G401.6 (cell line): ENCODE measurements at regions not wholly inside any gene's neighbourhood (a gene's known extent, or its start where the extent isn't known, plus 50 kb on each side); places are given as distances from the start of the nearest gene placed in this dataset.

Experiments used
- FAIRE-seq: peaks from 2 replicates; lab custom pipeline; 2012; peaks lifted over from hg19 to GRCh38; lab: Jason Lieb, UNC

DNA sequence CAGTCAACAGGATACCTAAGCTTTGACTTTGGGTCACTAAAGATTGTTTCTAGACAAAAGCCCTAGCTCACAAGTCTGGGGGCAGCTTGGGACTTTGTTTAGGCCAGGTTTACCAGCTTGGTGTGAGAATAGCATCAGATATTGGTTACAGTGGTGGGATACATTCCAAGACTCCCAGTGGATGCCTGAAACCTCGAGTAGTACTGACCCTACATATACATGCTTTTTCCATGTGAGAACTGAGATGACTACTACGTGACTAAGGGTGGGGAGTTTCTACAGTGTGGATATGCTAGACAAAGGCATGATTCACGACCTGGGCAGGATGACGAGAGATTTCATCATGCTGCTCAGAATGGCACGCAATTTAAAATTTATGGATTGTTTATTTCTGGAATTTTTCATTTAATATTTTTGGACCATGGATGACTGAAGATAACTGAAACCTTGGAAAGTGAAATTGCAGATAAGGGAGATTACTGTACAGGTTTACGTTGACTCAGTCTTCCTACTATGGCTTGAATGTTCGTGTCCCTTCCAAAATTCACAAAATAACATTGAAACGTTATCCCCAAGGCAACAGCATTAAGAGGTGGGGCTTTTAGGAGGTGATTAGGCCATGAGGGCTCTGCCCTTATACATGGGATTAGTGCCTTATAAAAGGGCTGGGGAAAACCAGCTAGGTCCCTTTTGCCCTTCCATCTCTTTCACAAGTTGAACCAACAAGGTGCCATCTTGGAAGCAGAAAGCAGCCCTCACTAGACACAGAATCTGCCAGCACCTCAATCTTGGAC, 50.2 kb upstream of the CTAGE1 start:
- no peak for FAIRE-seq

DNA sequence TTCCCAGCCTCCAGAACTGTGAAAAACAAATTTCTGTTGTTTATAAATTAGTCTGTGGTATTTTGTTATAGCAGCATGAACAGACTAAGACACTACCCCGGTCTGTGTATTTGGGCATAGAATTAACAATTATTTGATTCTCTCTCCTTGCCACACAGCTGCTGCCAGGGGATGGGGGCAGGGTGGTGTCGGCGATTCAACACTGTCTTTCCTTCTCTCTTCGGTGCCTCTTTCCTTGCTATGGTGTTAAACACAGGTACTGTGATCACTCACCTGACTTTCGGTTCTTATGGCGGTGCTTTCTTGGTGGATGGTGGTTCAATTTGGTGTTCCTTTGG, 50.8 kb upstream of the CTAGE1 start:
- no peak for FAIRE-seq

DNA sequence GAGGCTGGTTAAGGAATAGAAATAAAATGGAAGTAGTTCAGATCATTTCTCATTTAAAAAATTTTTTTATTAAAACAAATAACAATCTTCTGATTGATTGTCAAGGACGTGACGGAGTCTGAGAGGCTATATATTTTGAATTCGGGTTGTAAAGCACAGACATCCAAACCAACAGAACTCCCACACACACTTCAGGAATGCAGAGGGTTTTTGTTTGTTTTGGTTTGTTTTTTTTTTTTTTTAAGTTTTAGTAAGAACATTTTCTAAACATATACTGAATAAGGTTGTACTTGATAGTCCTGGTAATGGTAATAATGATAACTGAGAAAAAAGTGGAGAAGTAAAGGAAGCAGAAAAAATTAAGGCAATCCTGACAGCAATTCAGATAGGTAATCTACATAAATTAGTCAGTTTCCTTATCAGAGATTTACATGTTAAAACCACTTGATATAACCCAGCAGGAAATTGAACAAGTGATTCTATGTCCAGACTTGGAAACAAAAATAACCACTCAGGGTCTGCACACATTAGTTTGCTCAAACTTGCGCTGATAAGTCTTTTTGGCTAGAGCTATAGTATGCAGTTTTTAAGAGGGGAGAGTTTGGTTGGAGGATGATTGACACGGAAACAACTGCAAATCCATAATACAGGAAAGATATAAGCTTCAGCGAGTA, 51.5 kb upstream of the CTAGE1 start:
- FAIRE-seq: no peak

DNA sequence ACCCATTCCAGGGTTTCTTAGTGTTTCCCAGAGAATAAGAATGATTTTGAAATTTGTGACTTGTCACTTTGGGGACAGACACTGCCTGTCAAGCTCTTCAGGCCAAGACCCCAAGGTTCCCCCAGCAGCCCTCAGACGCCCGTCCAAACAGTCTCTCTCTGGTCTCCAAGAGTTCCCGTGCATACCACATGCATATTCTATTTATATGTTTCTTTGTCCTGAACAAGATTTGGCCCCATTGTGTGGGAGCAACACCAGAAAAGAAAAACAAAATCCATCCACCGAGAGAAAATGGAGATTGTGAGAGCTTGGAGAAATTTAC, 52.2 kb upstream of the CTAGE1 start:
- FAIRE-seq: no peak

DNA sequence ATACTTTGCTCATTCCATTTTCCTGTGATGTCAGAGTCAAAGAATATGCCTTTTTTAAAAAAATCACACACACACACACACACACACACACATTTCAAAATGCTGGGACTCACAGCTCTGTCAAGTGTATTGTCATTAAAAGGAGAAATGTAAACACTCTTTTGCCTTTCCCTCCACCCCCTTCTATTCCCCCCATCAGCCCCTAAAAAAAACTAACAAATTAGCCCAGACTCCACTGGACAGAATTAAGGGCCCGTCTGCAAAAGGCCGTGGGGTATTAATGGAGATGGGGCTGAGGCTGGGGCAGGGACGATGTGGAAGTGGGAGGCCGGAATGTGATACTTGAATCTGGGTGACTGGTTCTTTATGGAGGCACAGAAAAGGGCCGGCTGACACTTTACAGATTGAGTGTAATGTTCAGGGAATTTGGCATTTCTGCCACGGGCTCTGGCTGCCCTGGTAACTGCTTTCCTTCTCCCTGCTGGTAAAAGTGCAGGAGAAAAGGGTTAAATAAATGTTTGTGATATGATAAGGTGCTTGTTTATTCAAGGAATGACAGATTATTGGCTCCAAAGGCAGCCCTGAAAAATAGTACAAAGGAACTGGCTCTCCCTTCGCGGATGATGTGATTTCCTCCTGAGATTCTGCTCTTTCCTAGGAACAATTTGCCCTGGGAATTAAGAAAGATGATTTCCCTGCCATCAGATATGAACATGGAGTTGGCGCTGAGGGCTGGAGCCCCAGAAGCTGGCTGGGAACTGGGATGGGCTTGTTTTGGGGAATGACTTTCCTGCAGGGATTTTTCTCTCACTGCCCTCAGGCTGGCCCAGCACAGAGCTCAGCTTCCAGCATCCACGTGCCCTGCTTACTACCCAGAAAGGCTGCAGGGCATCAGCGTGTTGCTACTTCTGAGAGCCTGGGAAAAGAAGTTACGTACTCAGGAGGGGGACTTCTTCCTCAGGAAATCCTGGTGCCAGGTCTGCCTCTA, 52.8 kb upstream of the CTAGE1 start:
- FAIRE-seq: no peak

DNA sequence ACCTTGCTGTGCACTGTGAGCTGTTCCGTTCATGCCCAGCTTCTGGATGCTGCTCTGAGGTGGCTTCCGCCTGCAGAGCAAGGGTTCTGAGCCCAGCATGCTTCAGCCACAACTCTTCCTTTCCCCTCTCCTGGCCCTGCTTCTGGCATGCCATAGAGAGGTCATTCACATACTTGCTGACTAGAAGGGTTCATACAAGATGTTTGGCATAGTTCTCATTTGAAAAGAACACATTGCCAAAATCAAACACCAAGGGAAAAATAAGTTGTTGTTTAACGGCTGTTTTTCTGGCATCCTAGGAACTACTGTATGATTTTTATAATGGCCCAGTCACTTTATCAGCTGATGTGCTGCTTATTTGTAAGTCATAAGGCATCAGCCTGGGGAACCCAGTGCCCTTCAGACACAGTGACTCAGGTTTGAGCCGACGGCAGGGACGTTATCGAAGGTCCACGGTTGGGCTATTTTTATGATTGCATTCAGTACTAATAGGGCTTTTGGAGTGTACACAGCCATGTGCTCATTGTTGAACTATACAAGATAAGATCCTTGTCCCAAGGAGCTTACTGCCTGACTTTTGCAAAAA, 53.9 kb upstream of the CTAGE1 start:
- no peak for FAIRE-seq

DNA sequence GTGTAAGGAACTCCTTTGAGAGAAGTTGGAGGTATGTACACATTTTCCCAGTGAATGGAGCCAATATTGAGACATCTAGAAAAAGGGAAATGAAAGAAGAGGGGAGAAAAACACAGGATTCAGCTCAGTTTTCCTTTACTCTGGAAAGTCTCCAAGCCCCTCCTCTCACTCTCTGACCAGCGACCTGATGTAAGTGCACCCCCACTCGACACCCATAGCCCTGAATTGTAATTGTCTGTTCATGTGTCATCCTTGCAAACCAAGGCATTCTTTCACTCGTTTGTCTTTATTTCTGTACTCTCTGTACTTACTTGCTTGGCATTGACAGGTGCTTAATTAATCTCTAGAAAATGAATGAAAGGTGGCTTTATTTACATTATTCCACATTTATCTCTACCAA, 55.7 kb upstream of the CTAGE1 start:
- FAIRE-seq: no peak

DNA sequence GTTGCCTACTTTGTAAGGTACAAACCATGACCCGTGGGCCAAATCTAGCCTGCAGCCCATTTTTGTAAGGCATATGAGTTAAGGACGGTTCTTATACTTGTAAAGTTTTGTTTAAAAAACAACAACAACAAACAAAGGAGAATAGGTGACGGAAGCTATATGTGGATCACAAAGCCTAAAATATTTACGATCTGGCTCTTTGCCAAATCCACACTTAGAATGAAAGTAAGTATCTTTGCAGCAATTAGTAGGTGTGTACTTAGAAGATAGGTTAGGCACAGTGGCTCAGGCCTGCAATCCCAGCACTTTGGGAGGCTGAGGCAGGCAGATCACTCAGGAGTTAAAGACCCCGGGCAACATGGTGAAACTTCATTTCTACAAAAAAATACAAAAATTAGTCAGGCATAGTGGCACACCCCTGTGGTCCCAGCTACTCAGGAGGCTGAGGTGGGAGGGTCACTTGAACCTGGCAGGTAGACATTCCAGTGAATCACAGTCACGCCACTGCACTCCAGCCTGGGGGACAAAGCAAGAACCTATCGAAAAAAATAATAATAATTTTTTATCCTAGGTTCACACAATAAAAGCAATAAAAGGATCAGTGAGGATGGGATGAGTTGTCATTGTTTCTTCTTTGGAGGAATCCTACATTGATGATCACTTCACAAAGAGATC, 57.8 kb upstream of the CTAGE1 start:
- no peak for FAIRE-seq

DNA sequence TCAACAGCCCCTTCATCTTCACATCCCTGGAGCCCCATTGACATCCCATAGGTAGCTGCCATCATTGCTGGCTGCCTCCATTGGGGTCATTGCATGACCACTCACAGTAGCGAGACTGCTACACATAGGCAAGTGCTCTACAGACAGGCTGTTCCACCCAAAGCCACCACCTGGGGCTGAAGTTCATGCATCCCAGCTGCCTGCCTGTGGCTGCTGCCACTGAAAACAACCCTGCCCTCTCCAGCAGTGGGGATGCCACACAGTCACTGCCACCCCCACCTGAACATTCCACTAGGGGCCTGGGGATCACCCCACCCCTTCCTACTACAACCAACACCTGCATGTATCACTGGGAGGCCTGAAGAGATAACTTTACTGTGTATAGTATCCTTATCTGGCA, 59.5 kb upstream of the CTAGE1 start:
- FAIRE-seq: no peak

DNA sequence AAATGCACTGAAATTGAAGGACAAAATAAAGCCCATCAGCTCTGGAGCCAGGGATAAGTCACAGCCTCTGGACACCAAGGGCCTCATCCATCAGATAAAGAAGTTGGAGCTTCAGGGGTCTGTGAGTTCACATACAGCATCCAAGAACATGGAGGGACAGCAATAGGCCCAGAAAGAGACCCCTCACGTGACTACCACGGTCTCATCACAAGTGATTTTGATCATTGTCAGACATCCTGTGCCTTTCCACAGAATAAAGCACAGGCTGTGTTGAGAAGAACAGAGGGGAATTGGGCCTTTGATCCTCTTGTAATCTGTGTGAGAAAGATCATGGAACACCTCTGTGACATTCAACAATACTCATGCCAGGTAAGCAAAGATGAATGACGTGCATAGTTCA, 65.2 kb upstream of the CTAGE1 start:
- FAIRE-seq: no peak

DNA sequence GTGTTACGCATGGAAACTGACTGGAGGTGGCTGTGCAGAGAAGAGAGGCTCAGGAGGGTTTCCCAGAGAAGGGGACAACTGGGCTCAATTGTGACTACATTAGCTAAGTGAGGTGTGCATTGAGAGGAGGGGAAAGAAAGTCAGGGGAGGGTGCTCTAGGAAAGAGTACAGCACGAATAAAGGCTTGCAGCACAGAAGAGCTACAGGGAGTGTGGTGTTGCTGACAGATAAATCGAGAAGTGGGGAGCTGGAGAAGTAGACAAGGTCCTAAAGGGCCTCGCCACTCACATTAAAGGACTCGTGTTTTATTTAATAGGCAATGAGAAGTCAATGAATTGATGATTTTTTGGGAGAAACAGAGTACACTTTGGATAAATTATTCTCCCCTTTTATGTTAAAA, 65.7 kb upstream of the CTAGE1 start:
- no peak for FAIRE-seq

DNA sequence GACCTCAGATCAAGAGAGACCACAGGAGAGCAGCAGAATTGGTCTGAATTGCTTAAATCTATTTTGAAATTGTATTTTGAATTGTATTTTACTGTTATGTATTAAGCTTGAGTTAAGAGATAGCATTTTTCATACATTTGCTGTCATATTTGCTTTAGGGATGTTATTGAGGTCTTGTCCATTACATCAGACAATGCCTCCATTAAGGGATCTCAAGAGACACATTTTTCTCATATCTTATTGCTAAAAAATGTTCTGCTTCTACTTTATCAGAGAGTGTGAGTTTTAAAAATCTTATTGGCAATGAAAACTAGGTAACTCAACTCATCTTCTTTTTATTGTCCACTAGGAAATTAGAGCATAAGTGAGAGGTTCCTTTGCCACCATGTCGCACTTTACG, 66.8 kb upstream of the CTAGE1 start:
- FAIRE-seq: no peak

DNA sequence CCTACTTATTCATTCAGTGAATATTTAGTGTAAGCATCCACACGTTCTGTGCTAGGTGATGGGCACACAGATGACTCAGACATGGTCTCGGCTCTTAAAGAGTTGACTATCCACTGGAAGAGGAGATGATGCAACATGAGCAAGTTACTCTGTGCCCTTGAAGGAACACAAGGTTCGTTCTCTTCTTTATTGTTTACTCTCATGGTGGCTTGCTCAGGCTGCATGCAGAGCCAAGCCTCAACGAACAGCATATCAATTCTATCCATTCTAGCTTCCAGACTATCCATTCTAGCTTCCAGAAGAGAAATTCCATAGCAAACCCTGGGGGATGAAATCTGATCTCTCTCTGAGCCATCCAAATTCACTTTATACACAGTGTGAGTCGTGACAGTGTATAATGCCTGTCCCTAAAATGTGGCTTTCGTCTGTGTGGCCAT, 68.1 kb upstream of the CTAGE1 start:
- no peak for FAIRE-seq

DNA sequence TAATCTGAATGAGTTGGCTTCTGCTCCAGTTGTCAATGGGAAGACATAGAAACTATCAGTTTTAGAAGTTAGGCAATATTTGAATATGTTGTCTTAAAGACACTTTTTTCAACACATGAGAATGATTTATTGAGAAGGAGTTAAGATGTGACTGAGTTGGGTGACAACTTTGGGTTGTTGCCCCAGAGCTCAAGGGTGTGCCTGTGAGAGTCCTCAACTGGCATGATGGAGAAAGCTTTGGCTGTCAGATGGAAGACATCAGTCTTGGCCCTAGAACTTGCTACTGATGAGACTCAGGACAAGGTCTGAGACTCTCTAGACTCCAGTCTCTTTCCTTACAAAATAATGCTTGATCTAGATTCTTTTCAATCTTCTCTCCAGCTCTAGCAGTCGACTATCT, 69.0 kb upstream of the CTAGE1 start:
- FAIRE-seq: no peak

DNA sequence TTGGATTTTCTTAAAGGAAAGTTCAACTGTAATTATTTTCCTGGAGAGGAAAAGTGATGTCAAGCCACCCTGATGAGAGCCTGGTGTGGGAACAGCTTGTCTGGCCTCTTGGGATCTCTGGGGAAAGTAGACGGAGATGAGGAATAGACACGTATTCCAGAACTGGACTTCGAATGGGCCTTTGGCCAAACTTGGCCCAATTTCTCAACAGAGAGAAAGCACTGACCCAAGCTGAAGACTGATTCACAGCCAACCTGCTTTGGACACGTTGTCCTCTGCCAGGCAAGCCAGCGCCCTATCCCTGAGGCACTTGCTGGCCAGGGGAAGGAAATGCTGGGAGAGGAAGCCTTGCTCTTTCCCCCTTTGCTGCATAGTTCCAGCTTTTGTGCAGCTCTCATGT, 70.8 kb upstream of the CTAGE1 start:
- no peak for FAIRE-seq

DNA sequence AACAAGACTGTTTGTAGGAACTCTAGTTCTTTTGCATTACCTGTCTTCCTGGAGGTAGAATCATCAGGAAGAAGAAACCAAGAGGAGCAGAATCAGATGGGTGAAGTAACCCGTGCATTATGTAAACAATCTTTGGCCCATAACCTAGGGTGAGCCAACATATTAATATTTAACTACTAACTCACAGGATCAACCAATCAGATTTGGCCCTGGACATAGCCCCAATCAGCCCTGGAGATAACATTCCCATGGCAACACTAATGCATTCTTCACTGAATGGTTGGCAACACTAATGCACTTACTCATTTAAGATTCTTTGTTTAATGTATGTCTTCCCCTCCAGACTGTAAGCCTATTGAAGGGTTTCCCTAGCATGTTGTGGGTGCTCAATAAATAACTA, 72.0 kb upstream of the CTAGE1 start:
- FAIRE-seq: no peak

DNA sequence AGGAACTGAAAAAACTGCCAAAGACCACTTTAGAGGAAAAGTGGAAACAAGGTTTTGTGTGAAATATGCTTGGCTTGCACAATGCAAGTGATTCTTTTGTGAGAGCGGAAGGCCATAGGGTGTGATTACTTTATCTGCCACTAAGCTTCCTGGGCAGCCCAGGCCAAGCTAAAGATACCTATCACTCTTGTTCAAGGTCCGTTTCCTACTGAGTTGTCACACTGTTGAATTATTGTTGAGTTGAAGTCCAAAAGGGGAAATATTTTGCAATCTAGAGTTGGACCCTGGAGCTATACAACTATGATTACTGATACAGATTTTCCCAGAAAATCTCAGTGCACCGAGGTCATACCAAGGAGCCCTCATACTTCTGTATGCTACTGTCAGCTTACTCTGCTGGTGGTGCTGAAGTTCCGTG, 72.7 kb upstream of the CTAGE1 start:
- FAIRE-seq: no peak

DNA sequence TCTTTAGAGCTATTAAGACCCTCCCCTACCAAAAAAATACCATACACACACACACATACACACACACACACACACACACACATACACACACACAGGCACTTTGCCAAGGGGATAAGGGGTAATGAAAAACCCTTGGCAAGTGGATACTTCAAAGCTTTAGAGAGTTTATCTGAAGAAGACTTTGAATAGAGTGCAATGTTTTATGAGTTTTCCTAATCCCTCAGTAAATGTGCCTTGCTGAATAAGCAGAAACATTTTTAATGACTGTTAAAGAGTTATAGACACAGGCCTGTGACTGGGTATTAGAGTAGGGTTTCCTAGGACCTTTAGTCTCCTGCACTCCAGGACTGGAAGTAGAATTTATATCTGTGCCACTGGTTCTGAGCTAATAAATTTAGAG, 75.5 kb upstream of the CTAGE1 start:
- no peak for FAIRE-seq

DNA sequence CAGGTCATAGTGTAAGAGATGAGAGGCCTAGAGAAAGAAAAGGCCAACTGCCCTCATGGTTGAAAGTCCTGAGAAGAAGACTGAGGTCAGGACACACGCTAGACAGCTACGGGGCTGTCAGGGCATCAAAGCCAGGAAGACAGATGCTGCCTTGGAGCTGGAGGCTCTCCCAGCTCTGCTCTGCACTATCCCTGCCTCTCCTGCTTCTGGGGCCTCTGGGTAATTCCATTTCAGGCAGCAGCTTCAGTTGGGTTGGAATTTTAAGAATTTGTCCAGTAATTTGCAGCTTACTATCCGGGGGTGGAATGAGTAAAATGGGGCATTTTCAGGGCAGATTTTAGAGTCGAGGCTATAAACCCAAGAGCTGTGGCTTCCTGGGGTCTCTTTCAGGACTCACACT, 76.2 kb upstream of the CTAGE1 start:
- FAIRE-seq: no peak

DNA sequence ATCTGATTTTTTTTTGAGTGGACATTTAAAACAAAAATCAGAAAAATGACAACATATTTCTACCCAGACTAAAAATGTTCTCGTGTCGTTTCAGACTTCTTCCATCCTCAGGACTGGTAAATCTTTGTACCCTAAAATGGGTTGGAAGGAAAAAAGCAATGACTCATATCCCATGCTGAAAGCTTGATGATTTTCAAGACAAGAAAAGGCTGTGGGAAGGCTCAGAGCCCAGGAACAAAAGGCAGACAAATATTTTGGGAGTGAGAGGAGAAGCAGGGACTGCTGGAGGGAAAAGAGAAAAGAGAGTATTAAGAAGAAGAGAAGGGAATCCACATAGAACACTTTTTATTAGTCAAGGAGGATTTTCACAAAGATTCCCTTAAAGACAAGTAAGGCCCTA, 77.1 kb upstream of the CTAGE1 start:
- FAIRE-seq: no peak

DNA sequence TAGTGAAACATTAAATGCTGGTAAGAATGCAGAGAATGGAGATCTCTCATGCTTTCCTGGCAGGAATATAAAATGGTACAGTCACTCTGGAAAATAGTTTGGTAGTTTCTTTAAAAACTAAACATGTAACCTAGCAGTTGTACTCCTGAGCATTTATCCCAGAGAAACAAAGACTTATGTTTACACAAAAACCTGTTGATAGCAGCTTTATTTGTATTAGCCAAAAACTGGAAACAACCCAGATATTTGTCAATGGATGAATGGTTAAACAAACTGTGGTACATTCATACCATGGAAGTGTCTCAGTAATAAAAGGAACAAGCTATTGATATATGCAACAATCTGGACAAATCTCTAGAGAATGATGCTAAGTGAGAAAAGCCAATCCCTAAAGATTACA, 81.7 kb upstream of the CTAGE1 start:
- no peak for FAIRE-seq

DNA sequence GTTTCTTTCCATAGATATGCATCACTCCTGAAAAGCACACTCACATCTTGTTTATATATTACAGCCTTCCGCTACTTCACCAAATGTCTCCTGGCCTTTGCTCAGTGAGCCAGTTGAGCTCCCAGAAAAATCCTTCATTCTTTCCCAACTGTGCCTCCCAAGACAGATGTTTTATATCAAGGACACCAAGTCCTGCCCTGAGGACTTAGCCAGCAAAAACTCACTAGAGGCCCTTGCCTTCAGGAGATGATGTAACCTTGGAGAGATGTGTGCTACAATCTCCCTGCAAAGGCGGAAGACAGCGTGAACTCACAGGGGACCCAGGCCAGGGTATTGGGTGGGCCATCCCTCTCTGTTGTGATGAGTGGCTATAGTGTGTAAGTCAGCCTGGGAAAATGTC, 86.1 kb upstream of the CTAGE1 start:
- no peak for FAIRE-seq
